K562 (cell line): ENCODE measurements at regions not wholly inside any gene's neighbourhood (a gene's known extent, or its start where the extent isn't known, plus 50 kb on each side); places are given as distances from the start of the nearest gene placed in this dataset.

Source experiments
- ATAC-seq: fragments of 200-7000 bp; cut with Tn5 transposase; 3 replicates; pipeline ENCODE4 v1.9.1; 2020; ENCODE audit warnings: moderate library complexity
- BruUV-seq: library from RNA; stranded (reverse); fragments of 400-500 nt; replicated peaks from 2 replicates; lab custom pipeline; 2021; lab: Mats Ljungman, UMichigan
- CTCF ChIA-PET: fragments of 300-600 bp; formaldehyde crosslinking; extraction: SDS; loops from one replicate; lab custom pipeline; 2021; ENCODE audit warnings: low intra/inter-chr PET ratio; lab: Yijun Ruan, JAX
- POLR2A ChIA-PET: fragments of 300-600, 350-650 bp; sonication (Branson Sonifier 250); formaldehyde crosslinking; extraction: SDS; loops from one replicate; lab custom pipeline; 2021; ENCODE audit warnings: antibody characterized with exemption, inconsistent platforms; lab: Yijun Ruan, JAX
- DNase-seq, 4 experiments: peaks; one replicate each; pipeline versions ENCODE4 v3.0.0 to v3.0.0-alpha.2; 2011 to 2018; ENCODE audit warnings: low spot score in 3 of 4, mixed read lengths in 3 of 4; ENCODE audit errors: extremely low read depth in 1 of 4
- FAIRE-seq: peaks from 2 replicates; lab custom pipeline; 2011; peaks lifted over from hg19 to GRCh38; lab: Jason Lieb, UNC
- H2AFZ ChIP-seq: 2 replicates; pipeline ENCODE4 v1.6.0; 2011; ENCODE audit warnings: low read depth, low read length, control low read depth, inconsistent platforms
- H3K27ac ChIP-seq: fragments of 200-600 bp; 3 replicates; pipeline ENCODE4 v1.8.0; 2011; ENCODE audit warnings: low read depth, mild to moderate bottlenecking, control low read depth, inconsistent platforms, low read length, moderate library complexity, mixed read lengths; ENCODE audit errors: extremely low read depth
- H3K27me3 ChIP-seq, 2 experiments: fragments of 300-600 bp in 1 of 2; 2 replicates in 1 of 2; 3 replicates in 1 of 2; pipeline versions ENCODE4 v1.6.0 to v1.8.0; 2011; ENCODE audit warnings: inconsistent platforms in 2 of 2, low read length in 2 of 2, mild to moderate bottlenecking in 1 of 2, mixed read lengths in 1 of 2, moderate library complexity in 1 of 2; ENCODE audit not compliant: control insufficient read depth in 2 of 2, insufficient read depth in 2 of 2
- H3K36me3 ChIP-seq: fragments of 300-600 bp; 3 replicates; pipeline ENCODE4 v1.8.0; 2011; ENCODE audit warnings: mild to moderate bottlenecking, low read length, inconsistent platforms; ENCODE audit not compliant: control insufficient read depth, insufficient read depth
- H3K4me1 ChIP-seq, 2 experiments: fragments of 200-600 bp in 1 of 2; replicated peaks in 1 of 2; 2 replicates in 1 of 2; 3 replicates in 1 of 2; pipeline versions ENCODE4 v1.5.1 to v1.8.0; 2011; ENCODE audit warnings: inconsistent platforms in 2 of 2, low read length in 2 of 2, mild to moderate bottlenecking in 1 of 2, mixed read lengths in 1 of 2, moderate library complexity in 1 of 2; ENCODE audit not compliant: control insufficient read depth in 2 of 2, insufficient read depth in 2 of 2
- H3K4me2 ChIP-seq: 2 replicates; pipeline ENCODE4 v1.6.1; 2011; ENCODE audit warnings: low read length, control low read depth, inconsistent platforms, mixed read lengths; ENCODE audit not compliant: insufficient read depth
- H3K4me3 ChIP-seq: fragments of 200-600 bp; sonication (generic), shearing (Covaris generic); 2 replicates; pipeline ENCODE4 v1.5.1; 2016; ENCODE audit warnings: control low read depth, inconsistent platforms
- H3K79me2 ChIP-seq: fragments of 200-600 bp; 3 replicates; pipeline ENCODE4 v1.8.0; 2011; ENCODE audit warnings: low read length, inconsistent platforms; ENCODE audit not compliant: control insufficient read depth, insufficient read depth
- H3K9ac ChIP-seq, 2 experiments: 2 replicates each; pipeline versions ENCODE4 v1.6.0 to v1.6.1; 2011; ENCODE audit warnings: low read depth in 2 of 2, low read length in 2 of 2, control low read depth in 1 of 2, inconsistent platforms in 1 of 2, mild to moderate bottlenecking in 1 of 2, mixed read lengths in 1 of 2; ENCODE audit not compliant: insufficient read depth in 1 of 2
- H3K9me1 ChIP-seq: one replicate; pipeline ENCODE4 v1.6.0; 2011; ENCODE audit warnings: inconsistent platforms, mild to moderate bottlenecking, low read length, moderate library complexity; ENCODE audit not compliant: control insufficient read depth, insufficient read depth
- H3K9me3 ChIP-seq: replicated peaks from 2 replicates; pipeline ENCODE4 v1.5.1; 2011; ENCODE audit warnings: low read depth, low read length, inconsistent platforms; ENCODE audit not compliant: control insufficient read depth, insufficient read depth
- H4K20me1 ChIP-seq: replicated peaks from 2 replicates; pipeline ENCODE4 v1.6.1; 2011; ENCODE audit warnings: low read length, inconsistent platforms, mixed read lengths; ENCODE audit not compliant: control insufficient read depth, insufficient read depth
- ARID2 ChIP-seq: fragments of 450-650 bp; IDR thresholded peaks from 2 replicates; pipeline ENCODE4 v1.6.1; 2017; ENCODE audit warnings: antibody characterized with exemption, mild to moderate bottlenecking
- BCL6 ChIP-seq: fragments of 250-450 bp; sonication (Bioruptor Pico); IDR thresholded peaks from 2 replicates; pipeline ENCODE4 v1.4.0; 2020
- CREBBP ChIP-seq: IDR thresholded peaks from one replicate; pipeline ENCODE4 v1.6.1; 2012; ENCODE audit warnings: low read depth, mild to moderate bottlenecking, control low read depth, inconsistent platforms, low read length
- DDX20 ChIP-seq: fragments of 450-650 bp; IDR thresholded peaks from 2 replicates; pipeline ENCODE4 v1.6.1; 2016; ENCODE audit warnings: missing genetic modification characterization, low read depth, mild to moderate bottlenecking, missing compliant biosample characterization, moderate library complexity
- DMBX1 ChIP-seq: fragments of 250-450 bp; sonication (Bioruptor Pico); IDR thresholded peaks from 2 replicates; pipeline ENCODE4 v1.8.0; 2022; ENCODE audit warnings: inconsistent platforms, mild to moderate bottlenecking, moderate library complexity, borderline replicate concordance
- DPF2 ChIP-seq: fragments of 450-650 bp; IDR thresholded peaks from 2 replicates; pipeline ENCODE4 v1.6.1; 2016
- ETV5 ChIP-seq: sonication (generic); formaldehyde crosslinking; IDR thresholded peaks from 2 replicates; pipeline ENCODE4 v1.4.0; 2020; ENCODE audit warnings: low read depth, mild to moderate bottlenecking, missing genetic modification reagents
- JUN ChIP-seq, 2 experiments: sonication (generic) in 1 of 2; formaldehyde crosslinking in 1 of 2; IDR thresholded peaks; 2 replicates each; pipeline versions ENCODE4 v1.6.1 to v1.8.0; 2012 to 2022; ENCODE audit warnings: borderline replicate concordance in 2 of 2, mild to moderate bottlenecking in 2 of 2, improper control_type of control experiment in 1 of 2, low read depth in 1 of 2, low read length in 1 of 2, missing genetic modification reagents in 1 of 2
- ZNF57 ChIP-seq: fragments of 450-650 bp; formaldehyde crosslinking; IDR thresholded peaks from 2 replicates; pipeline ENCODE4 v1.4.0; 2020; ENCODE audit warnings: mild to moderate bottlenecking, moderate library complexity
- ZNF830 ChIP-seq: fragments of 250-450 bp; sonication (Bioruptor Pico); IDR thresholded peaks from 2 replicates; pipeline ENCODE4 v1.5.0; 2021; ENCODE audit warnings: mild to moderate bottlenecking
- WGBS: fragments of 100-300 bp; shearing (Covaris generic); methylation state at CpG from one replicate; pipeline ENCODE4 v1.1.6; 2016; ENCODE audit warnings: low coverage, mixed read lengths; ENCODE audit not compliant: insufficient coverage; ENCODE audit errors: missing lambda C conversion rate; 5-methylcytosine and 5-hydroxymethylcytosine counted together
- in situ Hi-C: fragments of 300-500 bp; cut with MboI; formaldehyde crosslinking; loops from 4 replicates; pipeline ENCODE4 v1.15.0; 2018; ENCODE audit warnings: inconsistent platforms, mixed read lengths
- intact Hi-C: fragments of 100-400 bp; cut with micrococcal nuclease; formaldehyde crosslinking; loops from 2 replicates; pipeline ENCODE4 v1.14.2; 2022

- no peaks in the 10 kb centered on the region for H3K9me3 ChIP-seq
- ChIA-PET CTCF (no interaction called here), POLR2A (no interaction called here)
- H3K79me2 ChIP-seq, result no peaks in the 10 kb centered on the region
- intact Hi-C loops, result no loop called here
- no peak overlapping the region for H3K4me2 ChIP-seq
- no peaks in the 10 kb centered on the region for H3K4me1 ChIP-seq
- no peak overlapping the region for H2AFZ ChIP-seq
- TF ChIP-seq ZNF57 (CRISPR knock-in tag) (no peak), CREBBP (no peak), DPF2 (no peak), ARID2 (no peak), DMBX1 (CRISPR knock-in tag) (no peak), DDX20 (tag) (no peak), ZNF830 (CRISPR knock-in tag) (no peak), JUN (IDR thresholded peaks at IDR 0.05; ENCODE audit: borderline replicate concordance, low read depth, low read length) (no peak), JUN (CRISPR knock-in tag; IDR thresholded peaks at IDR 0.05; ENCODE audit: borderline replicate concordance) (no peak), ETV5 (no peak), BCL6 (no peak)
- no peaks in the 10 kb centered on the region for H3K9me1 ChIP-seq
- no TSS peak for BruUV-seq
- H3K4me3 ChIP-seq, result no peak overlapping the region
- in situ Hi-C loops, result no loop called here
- ATAC-seq (no peak), DNase-seq (no peak), FAIRE-seq (no peak)
- WGBS, result 0% methylated on average over 4 of the region's 4 CpGs
- H3K9ac ChIP-seq, result no peak overlapping the region
- no peaks in the 10 kb centered on the region for H3K27me3 ChIP-seq
- no peaks in the 10 kb centered on the region for H4K20me1 ChIP-seq
- H3K27ac ChIP-seq, result no peak overlapping the region
- no peaks in the 10 kb centered on the region for H3K36me3 ChIP-seq
Observed at GRCh38 chr2:22124003-22124402, 1000.2 kb downstream of the TDRD15 start.
